GM23248 (cell line): ENCODE measurements at regions not wholly inside any gene's neighbourhood (a gene's known extent, or its start where the extent isn't known, plus 50 kb on each side); places are given as distances from the start of the nearest gene placed in this dataset.

Experiments
- DNase-seq: peaks from one replicate; pipeline ENCODE4 v3.0.0-alpha.2; 2015
- H2AFZ ChIP-seq: fragments of 200-600 bp; sonication (generic); 2 replicates; pipeline ENCODE4 v1.6.1; 2016; ENCODE audit warnings: antibody characterized with exemption
- H3F3A ChIP-seq: fragments of 200-600 bp; sonication (generic); 2 replicates; pipeline ENCODE4 v1.6.1; 2016; ENCODE audit warnings: mild to moderate bottlenecking, antibody characterized with exemption, mixed run types; ENCODE audit not compliant: insufficient read depth
- H3K27ac ChIP-seq: fragments of 200-600 bp; sonication (generic); 2 replicates; pipeline ENCODE4 v1.5.1; 2016; ENCODE audit warnings: mild to moderate bottlenecking
- H3K27me3 ChIP-seq: fragments of 200-600 bp; sonication (generic); replicated peaks from 2 replicates; pipeline ENCODE4 v1.6.1; 2016; ENCODE audit warnings: mild to moderate bottlenecking; ENCODE audit not compliant: insufficient read depth
- H3K36me3 ChIP-seq: fragments of 200-600 bp; sonication (generic); 2 replicates; pipeline ENCODE4 v1.6.1; 2016; ENCODE audit warnings: low read depth, mild to moderate bottlenecking
- H3K4me1 ChIP-seq: fragments of 200-600 bp; sonication (generic); 2 replicates; pipeline ENCODE4 v1.6.1; 2016; ENCODE audit warnings: mild to moderate bottlenecking; ENCODE audit not compliant: insufficient read depth
- H3K4me2 ChIP-seq: fragments of 200-600 bp; sonication (generic); one replicate; pipeline ENCODE4 v1.6.1; 2016; ENCODE audit warnings: mild to moderate bottlenecking; ENCODE audit not compliant: unreplicated experiment
- H3K4me3 ChIP-seq: fragments of 200-600 bp; sonication (generic); 2 replicates; pipeline ENCODE4 v1.5.1; 2016; ENCODE audit warnings: mild to moderate bottlenecking
- H3K79me2 ChIP-seq: fragments of 200-600 bp; sonication (generic); 2 replicates; pipeline ENCODE4 v1.6.1; 2016; ENCODE audit warnings: mild to moderate bottlenecking; ENCODE audit not compliant: insufficient read depth
- H3K9ac ChIP-seq: fragments of 200-600 bp; sonication (generic); 2 replicates; pipeline ENCODE4 v1.6.1; 2016; ENCODE audit warnings: mild to moderate bottlenecking
- H3K9me2 ChIP-seq: fragments of 200-600 bp; sonication (generic); 2 replicates; pipeline ENCODE4 v1.6.1; 2016; ENCODE audit warnings: mixed run types, mild to moderate bottlenecking, moderate library complexity; ENCODE audit not compliant: insufficient read depth
- H3K9me3 ChIP-seq: fragments of 200-600 bp; sonication (generic); one replicate; pipeline ENCODE4 v1.6.1; 2017; ENCODE audit warnings: low read depth
- H4K20me1 ChIP-seq: fragments of 200-600 bp; sonication (generic); 2 replicates; pipeline ENCODE4 v1.6.0; 2016; ENCODE audit not compliant: insufficient read depth
- EZH2 ChIP-seq: fragments of 200-600 bp; sonication (generic); IDR thresholded peaks from 2 replicates; pipeline ENCODE4 v1.6.1; 2018; ENCODE audit warnings: antibody characterized with exemption, mild to moderate bottlenecking; ENCODE audit not compliant: insufficient read depth, poor library complexity, severe bottlenecking
- EZH2phosphoT487 ChIP-seq: fragments of 200-600 bp; sonication (generic); IDR thresholded peaks from 2 replicates; pipeline ENCODE4 v1.6.1; 2018; ENCODE audit warnings: antibody characterized with exemption, moderate library complexity, mild to moderate bottlenecking, low read depth; ENCODE audit not compliant: insufficient read depth
- whole genome bisulfite sequencing, 2 experiments: methylation state at CpG; one replicate each; pipeline ENCODE4 v1.1.6; 2015 to 2017; ENCODE audit warnings: low lambda C conversion rate in 2 of 2, low coverage in 1 of 2; ENCODE audit errors: missing lambda C conversion rate in 2 of 2; 5-methylcytosine and 5-hydroxymethylcytosine counted together
- in situ Hi-C: fragments of 300-500 bp; cut with MboI; formaldehyde crosslinking; loops from 2 replicates; pipeline ENCODE4 v1.15.0; 2020

GRCh38 chr9:135012166-135012565 is 75.3 kb upstream of the OLFM1 start:
- 40 to 46% methylated on average over 5 of the region's 5 CpGs for WGBS, 2 experiments
- Histone ChIP-seq H2AFZ (no peak overlapping the region), H3K9me2 (no peaks in the 10 kb centered on the region), H3K9me3 (no peaks in the 10 kb centered on the region), H3K4me2 (no peak overlapping the region), H3K27me3 (peaks cover 7% of the 10 kb centered on the region), H3K4me1 (no peaks in the 10 kb centered on the region), H4K20me1 (no peaks in the 10 kb centered on the region), H3K36me3 (no peaks in the 10 kb centered on the region), H3K9ac (no peak overlapping the region), H3K4me3 (no peak overlapping the region), H3F3A (no peaks in the 10 kb centered on the region), H3K79me2 (no peaks in the 10 kb centered on the region), H3K27ac (no peak overlapping the region)
- in situ Hi-C loops: no loop called here
- no peak for DNase-seq
- TF ChIP-seq EZH2phosphoT487 (no peak), EZH2 (no peak)

GRCh38 chr9:135014311-135015010 is 73.0 kb upstream of the OLFM1 start:
- no peaks in the 10 kb centered on the region for H3F3A ChIP-seq
- 56 to 65% methylated on average over 22 to 24 of the region's 24 CpGs for WGBS, 2 experiments
- no peak overlapping the region for H3K4me2 ChIP-seq
- no peaks in the 10 kb centered on the region for H3K9me3 ChIP-seq
- in situ Hi-C loops: no loop called here
- no peak for DNase-seq
- no peak overlapping the region for H3K4me3 ChIP-seq
- H3K27ac ChIP-seq: no peak overlapping the region
- H2AFZ ChIP-seq: no peak overlapping the region
- H4K20me1 ChIP-seq: no peaks in the 10 kb centered on the region
- H3K9me2 ChIP-seq: no peaks in the 10 kb centered on the region
- no peaks in the 10 kb centered on the region for H3K4me1 ChIP-seq
- no peaks in the 10 kb centered on the region for H3K36me3 ChIP-seq
- TF ChIP-seq EZH2 (no peak), EZH2phosphoT487 (no peak)
- H3K79me2 ChIP-seq: no peaks in the 10 kb centered on the region
- H3K27me3 ChIP-seq: peaks cover 7% of the 10 kb centered on the region
- no peak overlapping the region for H3K9ac ChIP-seq

GRCh38 chr9:135015096-135015495 is 72.4 kb upstream of the OLFM1 start:
- Histone ChIP-seq H3K27me3 (peaks cover 7% of the 10 kb centered on the region), H3F3A (no peaks in the 10 kb centered on the region), H3K4me2 (no peak overlapping the region), H3K4me1 (no peaks in the 10 kb centered on the region), H3K4me3 (no peak overlapping the region), H3K9ac (no peak overlapping the region), H3K36me3 (no peaks in the 10 kb centered on the region), H3K79me2 (no peaks in the 10 kb centered on the region), H3K27ac (no peak overlapping the region), H3K9me3 (no peaks in the 10 kb centered on the region), H4K20me1 (no peaks in the 10 kb centered on the region), H3K9me2 (no peaks in the 10 kb centered on the region), H2AFZ (no peak overlapping the region)
- no peak for TF ChIP-seq EZH2
- no peak for TF ChIP-seq EZH2phosphoT487
- 59 to 72% methylated on average over 13 of the region's 13 CpGs for WGBS, 2 experiments
- in situ Hi-C loops: no loop called here
- no peak for DNase-seq

GRCh38 chr9:135015565-135015964 is 71.9 kb upstream of the OLFM1 start:
- no peak for DNase-seq
- Histone ChIP-seq H3K27me3 (peaks cover 7% of the 10 kb centered on the region), H3K9ac (no peak overlapping the region), H3K36me3 (no peaks in the 10 kb centered on the region), H4K20me1 (no peaks in the 10 kb centered on the region), H3F3A (no peaks in the 10 kb centered on the region), H3K79me2 (no peaks in the 10 kb centered on the region), H3K4me2 (no peak overlapping the region), H3K27ac (no peak overlapping the region), H3K9me3 (no peaks in the 10 kb centered on the region), H2AFZ (no peak overlapping the region), H3K4me3 (no peak overlapping the region), H3K4me1 (no peaks in the 10 kb centered on the region), H3K9me2 (no peaks in the 10 kb centered on the region)
- WGBS, 2 experiments: 37 to 53% methylated on average over 6 of the region's 6 CpGs
- in situ Hi-C loops: no loop called here
- TF ChIP-seq EZH2phosphoT487: no peak
- no peak for TF ChIP-seq EZH2
